ENCODE measurements at regions not wholly inside any gene's neighbourhood (a gene's known extent, or its start where the extent isn't known, plus 50 kb on each side); places are given as distances from the start of the nearest gene placed in this dataset.

GRCh38 chr2:241988146-241988545 is 118.6 kb downstream of the RTP5 start:
- no peak for TF ChIP-seq CTCF (conservative IDR thresholded peaks at IDR 0.05; ENCODE audit: low read length)
- TF ChIP-seq EZH2phosphoT487 (IDR thresholded peaks at IDR 0.05; ENCODE audit: borderline replicate concordance, low read depth, low read length): no peak
